AG08395 (cell line): ENCODE measurements at regions not wholly inside any gene's neighbourhood (a gene's known extent, or its start where the extent isn't known, plus 50 kb on each side); places are given as distances from the start of the nearest gene placed in this dataset.
"Not testable (repeated sequence)": the region's sequence is repeated elsewhere in the genome, so short reads cannot be mapped to it uniquely, and the experiment has no call there.

Source experiments
- DNase-seq: peaks from one replicate; pipeline ENCODE4 v3.0.0; 2012; ENCODE audit warnings: mixed read lengths, low spot score

DNA sequence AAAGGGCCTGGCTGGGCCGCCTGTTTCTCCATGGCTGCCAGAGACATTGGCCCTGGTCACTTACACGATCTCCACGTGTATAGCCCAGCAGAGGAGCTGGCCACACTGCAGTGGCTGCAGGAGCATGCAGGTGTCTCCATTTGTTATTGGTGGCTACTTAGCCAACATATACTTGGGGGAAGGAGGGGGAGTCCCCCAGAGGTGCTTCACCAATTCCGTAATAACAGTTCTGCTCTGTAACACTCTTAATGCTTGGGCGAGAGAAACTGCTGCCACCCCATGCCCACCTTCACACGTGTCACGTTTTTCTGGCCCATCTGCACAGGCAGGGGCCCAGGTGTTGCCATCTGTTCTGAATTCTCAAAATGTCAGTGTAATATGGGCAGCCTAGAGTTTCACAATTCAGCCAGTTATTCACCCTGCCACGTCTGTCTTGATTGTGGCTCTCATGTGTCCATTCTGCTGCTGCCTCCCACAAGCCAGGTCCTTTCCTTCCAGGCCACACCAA is 353.5 kb downstream of the BCL2L11 start:
- DNase-seq: not testable (repeated sequence)

DNA sequence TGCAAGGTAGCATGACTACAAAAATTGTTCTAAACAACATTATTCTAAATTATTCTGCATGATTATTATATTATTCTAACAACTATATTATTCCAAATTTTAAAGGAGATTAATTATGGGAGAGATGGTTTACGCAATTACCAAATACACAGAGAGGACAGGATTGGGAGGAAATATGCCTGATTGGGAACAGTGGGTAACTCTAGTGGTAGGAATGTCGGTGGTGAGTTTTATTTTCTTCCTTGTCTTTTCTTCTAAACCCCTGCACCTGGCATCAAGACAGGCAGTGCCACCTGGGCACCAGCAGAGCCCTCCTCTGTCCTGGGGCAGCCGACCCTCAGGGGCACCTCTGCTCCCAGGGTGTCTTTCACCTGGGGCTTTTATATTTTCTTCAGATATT is 357.6 kb downstream of the BCL2L11 start:
- not testable (repeated sequence) for DNase-seq

DNA sequence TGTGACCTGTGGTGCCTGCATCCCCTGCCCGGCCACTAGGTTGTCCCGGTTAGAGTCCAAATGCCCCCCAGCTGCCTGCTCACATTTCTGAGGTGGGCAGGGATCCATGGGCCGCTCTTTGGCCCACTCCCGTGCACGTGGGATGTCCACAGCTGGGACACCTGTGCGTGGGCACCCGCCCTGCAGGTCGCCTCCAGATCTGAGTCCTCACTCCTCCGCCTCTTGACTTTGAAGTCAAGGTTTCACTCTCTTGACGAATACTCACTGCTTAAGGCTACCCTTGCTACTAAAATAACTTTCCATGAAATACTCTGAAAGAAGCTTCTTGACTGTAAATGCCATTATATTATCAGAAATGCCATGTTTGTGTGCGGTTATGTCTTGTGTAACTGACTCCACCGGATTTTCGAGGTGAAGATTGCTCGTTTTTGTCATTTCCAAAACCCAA is 358.2 kb downstream of the BCL2L11 start:
- DNase-seq: not testable (repeated sequence)

DNA sequence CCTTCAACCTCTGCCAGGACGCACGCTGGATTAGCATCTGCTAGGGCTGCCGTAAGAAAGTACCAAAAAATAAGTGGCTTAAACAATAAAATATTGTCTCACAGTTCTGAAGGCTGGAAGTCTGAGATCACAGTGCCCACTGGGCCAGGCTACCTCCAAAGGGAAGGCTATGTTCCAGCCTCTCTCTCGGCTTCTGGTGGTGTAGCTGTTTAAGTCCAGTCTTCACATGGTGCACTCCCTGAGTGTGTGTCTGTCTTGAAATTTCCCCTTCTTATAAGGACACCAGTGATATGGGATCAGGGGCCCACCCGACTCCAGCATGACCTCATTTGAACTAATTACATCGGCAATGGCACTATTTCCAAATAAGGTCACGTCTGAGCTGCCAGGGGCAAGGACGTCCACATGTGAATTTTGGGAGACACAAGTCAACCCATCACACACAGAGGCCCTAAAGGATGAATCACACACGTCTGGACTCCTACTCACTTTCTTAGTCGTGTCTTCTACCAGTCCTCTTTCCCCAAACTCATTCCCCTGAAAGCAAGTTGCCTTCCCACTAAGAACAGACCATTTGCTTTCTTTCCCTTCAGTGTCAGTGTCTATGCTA is 359.4 kb downstream of the BCL2L11 start:
- not testable (repeated sequence) for DNase-seq

DNA sequence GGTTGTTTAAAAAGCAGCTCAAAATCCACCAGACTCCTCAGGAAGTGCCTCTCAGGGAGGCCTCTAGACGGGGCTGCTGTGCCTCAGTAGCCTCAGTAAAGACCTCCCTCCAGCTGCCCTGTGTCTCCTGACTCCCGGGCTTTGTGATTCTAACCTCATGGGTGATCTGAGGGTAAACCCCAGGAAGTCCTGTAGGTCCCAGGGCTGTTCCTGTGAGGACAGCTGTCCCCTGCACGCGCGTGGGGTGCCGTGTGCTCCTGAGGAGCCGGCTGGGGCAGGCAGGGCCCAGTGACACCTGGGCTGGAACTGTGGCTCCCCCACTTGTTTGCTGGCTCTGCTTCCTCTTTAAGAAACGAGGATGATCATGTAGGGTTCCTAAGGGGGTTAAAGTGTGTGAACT is 359.9 kb downstream of the BCL2L11 start:
- peak; percentile 1 for DNase-seq

DNA sequence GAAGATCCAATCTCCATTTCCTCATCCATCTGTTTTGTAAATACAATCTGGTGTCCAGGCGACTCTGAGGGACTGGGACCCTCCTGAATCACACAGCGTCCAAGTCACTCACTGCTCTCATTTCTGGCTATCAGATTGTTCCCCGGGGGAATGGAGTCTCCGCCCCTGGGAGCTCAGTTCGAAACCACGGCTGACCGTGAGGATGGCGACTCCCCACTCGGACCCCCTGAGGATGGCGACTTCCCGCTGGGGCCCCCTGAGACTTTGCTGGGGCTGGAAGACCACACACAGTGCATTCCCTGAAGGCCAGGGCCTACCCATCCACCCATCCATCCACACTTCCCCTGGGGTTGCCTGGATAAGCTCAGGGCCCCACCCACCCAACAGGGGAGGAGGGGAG is 360.5 kb downstream of the BCL2L11 start:
- not testable (repeated sequence) for DNase-seq

DNA sequence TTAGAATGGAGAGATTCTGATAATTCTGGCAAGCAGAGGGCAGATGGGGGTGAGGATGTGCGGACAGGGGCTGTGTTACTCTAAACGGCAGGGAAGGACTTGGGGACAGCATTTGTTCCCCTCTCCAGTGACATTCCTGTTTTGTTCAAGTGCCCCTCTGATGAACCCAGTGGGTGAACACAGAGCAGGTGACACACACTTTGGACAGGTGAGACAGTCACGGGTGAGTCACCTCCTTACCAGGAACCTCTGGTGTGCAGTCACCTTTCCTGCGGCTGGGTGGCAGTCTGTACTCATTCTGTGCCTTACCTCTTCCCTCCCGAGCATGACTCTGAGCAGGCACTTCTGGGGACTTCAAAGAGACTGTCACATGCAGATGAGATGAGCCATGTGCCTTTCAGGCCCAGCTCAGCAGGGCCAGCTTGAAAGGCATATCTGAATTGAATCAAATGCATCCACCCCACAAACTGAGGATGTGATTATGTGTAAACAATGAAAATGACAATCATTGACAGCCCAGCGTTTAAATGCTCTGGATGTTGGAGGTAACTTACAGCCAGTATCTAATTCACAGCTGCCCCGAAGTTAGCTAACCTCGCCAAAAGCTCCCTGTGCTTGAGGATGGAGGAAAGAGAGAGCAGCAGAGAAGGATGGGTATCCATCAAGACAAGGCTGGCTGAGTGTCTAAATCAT is 362.4 kb downstream of the BCL2L11 start:
- not testable (repeated sequence) for DNase-seq

DNA sequence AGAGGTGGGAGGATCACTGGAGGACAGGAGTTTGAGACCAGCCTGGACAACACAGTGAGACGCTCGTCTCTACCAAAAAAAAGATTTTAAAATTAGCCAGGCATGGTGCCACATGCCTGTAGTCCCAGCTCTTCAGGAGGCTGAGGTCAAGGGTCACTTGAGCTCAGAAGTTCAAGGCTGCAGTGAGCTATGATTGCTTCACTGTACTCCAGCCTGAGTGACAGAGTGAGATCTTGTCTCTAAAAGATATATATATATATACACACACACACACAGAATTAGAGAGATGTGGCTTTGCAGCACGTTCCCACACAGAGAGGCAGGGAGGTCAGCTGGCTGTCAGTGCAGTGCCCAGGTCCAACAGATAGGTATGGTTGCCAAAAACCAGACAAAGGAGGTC is 363.4 kb downstream of the BCL2L11 start:
- DNase-seq: not testable (repeated sequence)

DNA sequence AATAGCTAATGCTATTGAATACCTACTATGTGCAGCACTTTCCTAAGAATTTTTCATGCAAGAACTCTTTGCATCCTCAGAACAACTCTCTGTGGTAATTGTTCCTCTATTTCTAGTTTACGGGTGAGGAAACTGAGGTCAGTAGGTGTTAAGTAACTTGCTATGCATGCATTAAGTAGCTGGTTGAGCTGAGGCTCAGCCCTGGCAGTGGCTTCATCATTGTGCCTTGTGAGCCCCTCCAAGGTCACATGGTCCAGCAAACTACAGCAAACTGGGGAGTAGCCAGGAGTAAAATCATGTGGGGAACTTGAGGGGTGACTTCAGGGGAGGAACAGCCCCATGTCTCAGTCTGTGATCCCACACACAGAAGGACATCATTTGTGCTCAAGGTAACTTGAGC is 365.2 kb downstream of the BCL2L11 start:
- not testable (repeated sequence) for DNase-seq

DNA sequence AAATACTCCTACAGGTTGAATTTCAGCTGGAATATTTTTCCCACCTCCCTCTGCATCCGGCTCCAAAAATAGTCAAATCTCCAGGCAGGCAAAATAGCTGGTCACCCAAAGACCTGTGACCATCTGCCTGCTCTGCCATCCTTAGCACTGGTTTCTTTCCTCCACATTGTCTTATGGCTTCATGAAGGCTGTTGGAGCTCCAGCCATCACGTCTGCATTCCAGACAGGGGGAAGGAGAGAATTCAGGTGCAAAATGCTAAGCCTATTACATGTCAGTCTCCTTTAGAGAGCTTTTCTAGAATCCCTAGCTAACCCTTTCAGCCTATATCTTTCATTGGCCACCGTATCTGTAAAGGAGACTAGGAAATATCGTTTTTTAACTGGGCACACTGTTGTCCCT is 367.7 kb downstream of the BCL2L11 start:
- not testable (repeated sequence) for DNase-seq

DNA sequence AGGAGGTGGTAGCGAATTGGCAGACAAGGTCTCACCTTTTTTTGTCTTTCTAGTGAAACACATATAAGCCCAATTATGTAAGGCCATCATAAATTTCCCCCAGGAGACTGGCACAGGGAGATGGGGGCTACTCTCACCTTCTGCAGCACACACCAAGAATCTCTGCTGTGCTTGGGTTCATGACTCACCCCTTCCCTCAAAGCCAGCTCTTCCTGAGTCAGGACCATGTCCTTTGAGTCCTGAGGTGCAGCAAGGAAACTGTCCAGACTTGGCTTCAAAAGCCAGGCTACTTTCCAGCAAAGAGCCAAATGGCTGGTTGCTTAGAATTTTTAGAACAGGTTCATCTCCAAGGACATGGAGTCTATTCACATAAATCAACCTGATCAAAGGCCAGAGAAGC is 368.7 kb downstream of the BCL2L11 start:
- not testable (repeated sequence) for DNase-seq

DNA sequence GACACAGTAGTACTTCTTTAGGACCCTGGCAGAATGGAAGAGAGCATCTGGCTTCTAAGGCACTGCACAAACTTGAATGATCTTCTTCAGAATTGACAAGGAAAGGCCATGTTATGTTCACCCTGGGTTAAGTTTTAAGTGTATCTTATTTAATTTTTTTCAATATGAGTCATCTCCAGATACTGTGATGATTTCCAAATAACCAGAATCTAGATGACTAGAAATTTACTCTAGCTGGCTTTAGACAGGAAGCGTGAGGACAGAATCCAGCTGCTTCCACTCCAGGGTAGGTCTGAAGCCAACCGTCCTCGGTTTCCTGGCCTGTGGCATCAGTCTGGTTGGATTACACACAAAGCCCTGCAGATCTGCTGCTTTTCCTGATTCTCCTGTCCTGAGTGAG is 370.5 kb downstream of the BCL2L11 start:
- DNase-seq: not testable (repeated sequence)

DNA sequence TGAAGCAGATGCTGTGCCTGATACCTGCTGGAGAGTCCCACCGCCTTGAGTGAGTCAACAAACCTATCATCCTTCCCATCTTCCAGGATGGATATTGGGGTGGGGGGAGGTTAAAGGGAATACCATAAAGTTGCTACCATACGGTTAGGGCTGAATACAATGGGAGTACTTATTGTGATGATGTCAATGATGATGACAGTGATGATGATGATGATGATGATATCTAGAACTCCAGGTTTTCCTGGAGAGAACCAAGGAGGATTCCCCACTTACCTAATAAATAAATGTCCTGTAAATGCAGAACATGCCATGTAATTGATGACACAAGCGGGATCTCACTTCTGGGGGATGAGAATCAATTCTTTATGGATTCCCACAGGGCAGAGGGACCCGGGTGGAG is 370.9 kb downstream of the BCL2L11 start:
- not testable (repeated sequence) for DNase-seq

DNA sequence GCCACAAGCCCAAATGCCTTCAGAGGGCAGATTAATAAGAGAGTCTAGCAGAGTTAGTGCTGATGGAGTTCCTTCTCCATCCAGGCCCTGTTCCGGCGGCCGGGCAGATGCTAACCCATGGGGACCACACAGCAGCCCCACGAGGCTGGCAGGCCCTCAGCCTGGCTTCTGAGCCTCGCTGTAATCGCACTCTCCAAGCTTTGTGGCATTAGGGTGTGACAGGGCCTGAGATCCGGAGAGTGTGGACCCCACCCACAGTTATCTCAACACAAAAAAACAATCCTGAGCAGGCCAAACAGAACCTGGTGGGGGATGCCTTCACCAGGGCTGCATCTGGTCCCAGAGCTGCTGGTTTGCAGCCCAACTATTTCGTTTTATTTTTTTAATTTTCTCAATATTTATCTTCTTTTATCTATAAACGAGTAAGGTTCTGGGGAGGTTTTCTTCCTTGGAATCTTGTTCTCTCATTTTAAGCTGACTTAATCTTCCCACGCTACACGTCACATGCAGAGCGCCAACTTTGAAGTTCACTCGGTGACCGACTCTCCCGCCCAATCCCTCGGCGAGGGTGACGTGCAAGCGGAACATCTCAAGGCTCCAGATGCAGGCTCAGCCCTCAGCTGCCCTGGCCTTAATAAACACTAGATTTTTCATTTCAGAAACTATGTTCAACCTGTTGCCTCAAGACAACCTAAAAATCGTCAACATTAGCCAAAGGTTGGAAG is 372.4 kb downstream of the BCL2L11 start:
- not testable (repeated sequence) for DNase-seq

DNA sequence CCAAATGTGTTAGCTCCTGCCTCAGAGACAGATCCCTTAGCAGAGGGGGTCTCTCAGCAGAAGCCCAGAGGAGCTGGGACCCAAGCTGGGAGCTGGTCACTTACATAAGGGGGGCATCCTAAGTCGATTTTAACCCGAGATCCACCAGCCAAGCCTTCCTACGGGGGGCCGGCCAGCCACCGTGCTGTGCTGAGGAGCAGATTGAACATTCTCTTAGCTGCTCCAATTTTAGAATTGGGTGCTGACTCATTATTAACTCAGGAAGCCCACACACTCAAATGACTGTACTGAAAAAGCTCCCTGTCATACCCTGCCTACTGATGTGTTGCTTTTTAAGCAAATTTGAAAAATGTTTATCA is 373.0 kb downstream of the BCL2L11 start:
- peak; percentile 1 for DNase-seq

DNA sequence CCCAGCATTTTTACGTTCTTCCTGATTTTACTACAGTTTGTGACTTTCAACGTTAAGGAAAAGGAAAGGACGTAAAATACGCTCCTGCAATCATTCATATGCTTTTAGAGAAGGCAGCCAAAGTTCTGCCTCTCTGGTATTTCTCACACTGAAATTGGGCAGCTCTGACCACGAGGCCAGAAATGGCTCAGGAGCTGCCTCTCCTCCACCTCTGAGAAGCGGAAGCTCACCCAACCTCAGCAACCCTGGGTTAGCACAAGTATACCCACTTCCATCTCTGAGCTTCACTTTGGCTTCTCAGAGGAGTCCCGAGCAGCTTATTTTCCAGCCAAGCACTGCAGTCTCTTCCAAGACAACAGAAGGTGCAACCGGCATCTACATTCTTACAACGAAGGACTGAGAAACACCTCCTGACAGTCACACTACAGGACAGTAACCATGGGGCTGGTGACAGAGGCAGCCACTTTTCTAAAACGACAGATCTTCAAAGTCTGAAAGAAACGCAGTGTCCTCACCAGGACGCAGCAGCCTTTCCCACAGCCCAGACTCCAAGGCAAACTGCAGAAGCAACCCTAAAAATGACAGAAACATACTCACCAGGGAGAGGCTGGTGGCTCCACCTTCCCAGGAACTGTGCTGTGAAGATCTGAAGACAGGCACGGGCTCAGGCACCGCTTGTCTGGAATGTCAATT is 373.7 kb downstream of the BCL2L11 start:
- not testable (repeated sequence) for DNase-seq

DNA sequence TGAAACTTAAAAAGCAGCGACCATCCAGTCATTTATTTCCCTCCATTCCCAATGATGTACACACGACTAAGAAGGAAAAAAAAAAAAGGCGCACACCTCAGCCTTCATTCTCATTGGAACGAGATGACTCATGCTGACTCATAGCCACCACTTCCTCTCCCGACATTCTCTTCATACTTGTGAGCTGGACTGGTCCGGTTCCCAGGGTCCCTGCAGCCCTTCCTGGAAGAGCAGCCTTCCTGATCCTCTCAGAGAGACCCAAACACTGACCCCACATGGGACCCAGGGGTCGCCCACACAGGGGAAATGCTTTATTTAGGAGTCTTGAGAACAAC is 374.2 kb downstream of the BCL2L11 start:
- DNase-seq: not testable (repeated sequence)

DNA sequence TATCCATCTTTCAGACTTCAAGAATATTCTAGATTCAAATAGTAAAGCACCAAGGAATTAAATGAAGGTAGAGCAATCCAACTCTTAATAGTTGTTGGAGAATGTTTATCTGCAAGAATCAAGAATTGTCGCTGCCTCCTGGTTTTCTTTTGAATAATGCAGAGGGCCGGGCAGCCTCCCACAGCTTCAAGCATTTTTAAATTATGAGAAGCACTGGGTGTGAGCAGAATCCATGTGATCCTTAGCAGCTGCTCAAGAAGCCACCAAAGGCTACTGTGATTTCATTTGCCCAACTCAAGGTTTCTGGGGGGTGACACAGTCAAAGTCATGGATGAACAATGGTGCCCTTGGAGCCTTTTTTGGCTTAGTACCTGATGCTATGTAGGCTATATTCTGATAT is 374.9 kb downstream of the BCL2L11 start:
- DNase-seq: peak; percentile 2

DNA sequence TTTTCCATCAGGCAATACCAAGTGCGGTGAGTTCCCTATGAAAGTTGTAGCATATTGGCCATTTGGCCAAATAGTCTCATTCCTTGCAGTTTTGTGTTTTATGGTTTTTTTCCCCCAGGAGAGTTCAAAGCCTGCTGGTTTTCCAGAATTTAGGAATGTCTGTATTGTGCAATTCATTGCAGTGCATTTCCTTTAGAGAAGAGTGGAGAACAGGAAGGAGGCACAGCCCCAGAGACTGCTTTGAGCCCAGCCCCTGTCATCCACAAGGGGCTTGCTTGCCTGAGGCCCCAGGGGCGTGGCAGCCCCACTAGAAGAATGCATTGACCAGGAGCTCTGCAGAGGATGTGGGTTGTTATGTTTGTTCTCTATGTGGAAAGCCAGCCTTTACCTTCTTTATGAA is 375.5 kb downstream of the BCL2L11 start:
- DNase-seq: not testable (repeated sequence)

DNA sequence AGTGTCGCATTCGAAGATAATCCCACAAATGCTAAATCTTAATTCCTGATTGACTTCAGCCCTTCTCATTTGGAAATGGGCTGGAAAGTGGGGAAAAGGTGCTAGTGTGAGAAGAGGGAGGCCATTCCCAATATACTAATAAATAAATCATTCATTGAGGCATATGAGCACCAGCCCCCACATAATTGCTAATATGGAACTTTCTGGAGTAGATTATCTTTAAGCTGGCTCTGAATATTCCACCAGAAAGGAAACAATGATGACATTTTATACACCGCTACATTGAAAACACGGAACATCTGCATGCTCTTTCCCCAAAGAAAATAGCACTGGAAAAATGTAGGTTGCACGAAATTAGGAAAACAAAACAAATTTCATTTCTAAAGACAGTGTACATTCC is 376.1 kb downstream of the BCL2L11 start:
- DNase-seq: not testable (repeated sequence)

DNA sequence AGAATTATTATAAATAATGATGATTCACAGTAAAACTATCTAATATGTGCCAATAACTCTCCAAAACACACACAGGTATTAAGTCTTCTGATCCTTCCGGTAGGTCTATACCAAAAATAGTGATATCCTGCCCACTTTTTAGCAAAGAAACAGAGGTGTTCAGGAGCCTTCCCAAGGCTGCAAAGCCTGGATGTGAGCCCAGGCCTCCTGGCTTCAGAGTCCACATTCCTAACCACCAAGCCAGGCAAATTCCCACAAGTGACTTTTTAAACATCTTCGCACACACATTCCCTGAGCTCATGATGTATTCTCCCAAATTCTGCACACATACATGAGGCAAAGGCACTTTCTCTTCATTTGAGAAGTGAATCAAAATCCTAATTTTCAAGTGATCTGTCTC is 376.6 kb downstream of the BCL2L11 start:
- not testable (repeated sequence) for DNase-seq

DNA sequence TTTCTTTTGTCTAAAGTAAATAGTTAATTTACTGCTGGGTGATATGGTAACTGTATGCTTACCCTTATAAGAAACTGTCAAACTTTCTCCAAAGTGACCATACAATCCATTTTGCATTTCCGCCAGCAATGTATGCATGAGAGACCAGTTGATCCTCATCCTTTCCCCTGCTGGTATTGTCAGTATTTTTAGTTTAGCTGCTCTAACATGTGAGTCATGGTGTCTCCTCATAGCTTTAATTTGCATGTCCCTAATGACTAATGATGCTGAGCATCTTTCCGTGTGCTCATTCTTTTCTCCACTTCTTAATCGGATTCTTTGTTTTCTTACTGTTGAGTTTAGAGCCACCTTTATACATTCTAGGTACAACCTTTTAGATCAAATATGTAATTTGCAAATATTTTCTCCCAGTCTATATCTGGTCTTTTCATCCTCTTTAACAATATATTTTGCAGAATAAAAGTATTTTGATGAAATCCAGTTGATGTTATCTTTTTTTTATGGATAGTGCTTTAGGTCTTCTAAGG is 379.9 kb downstream of the BCL2L11 start:
- DNase-seq: not testable (repeated sequence)
